DND-41 (cell line): ENCODE measurements at regions not wholly inside any gene's neighbourhood (a gene's known extent, or its start where the extent isn't known, plus 50 kb on each side); places are given as distances from the start of the nearest gene placed in this dataset.

Experiments
- ATAC-seq: fragments of 200-7000 bp; cut with Tn5 transposase; 3 replicates; pipeline ENCODE4 v1.9.1; 2021; ENCODE audit warnings: low read depth; ENCODE audit not compliant: insufficient read depth
- DNase-seq: peaks from one replicate; pipeline ENCODE4 v3.0.0-alpha.2; 2020
- H2AFZ ChIP-seq: 2 replicates; pipeline ENCODE4 v1.6.0; 2012; ENCODE audit warnings: low read depth, low read length
- H3K27ac ChIP-seq: 2 replicates; pipeline ENCODE4 v1.5.1; 2012; ENCODE audit warnings: low read length, inconsistent platforms
- H3K27me3 ChIP-seq: fragments of 200-600 bp; sonication (generic); 2 replicates; pipeline ENCODE4 v1.6.0; 2012; ENCODE audit warnings: low read length, mild to moderate bottlenecking, inconsistent platforms; ENCODE audit not compliant: insufficient read depth, poor library complexity
- H3K36me3 ChIP-seq: 2 replicates; pipeline ENCODE4 v1.5.1; 2012; ENCODE audit warnings: low read length, inconsistent platforms; ENCODE audit not compliant: insufficient read depth
- H3K4me1 ChIP-seq: 2 replicates; pipeline ENCODE4 v1.5.1; 2012; ENCODE audit warnings: mild to moderate bottlenecking, low read length; ENCODE audit not compliant: insufficient read depth
- H3K4me2 ChIP-seq: 2 replicates; pipeline ENCODE4 v1.6.0; 2012; ENCODE audit warnings: mild to moderate bottlenecking, moderate library complexity, low read length, inconsistent platforms; ENCODE audit not compliant: insufficient read depth
- H3K4me3 ChIP-seq, 2 experiments: fragments of 200-600 bp in 1 of 2; shearing (Covaris generic) in 1 of 2; 2 replicates each; pipeline ENCODE4 v1.5.1; 2012 to 2016; ENCODE audit warnings: inconsistent platforms in 2 of 2, low read length in 2 of 2, mild to moderate bottlenecking in 2 of 2, low read depth in 1 of 2, moderate library complexity in 1 of 2
- H3K79me2 ChIP-seq: 2 replicates; pipeline ENCODE4 v1.6.0; 2012; ENCODE audit warnings: low read length, inconsistent platforms; ENCODE audit not compliant: insufficient read depth
- H3K9ac ChIP-seq: 2 replicates; pipeline ENCODE4 v1.6.0; 2012; ENCODE audit warnings: low read depth, mild to moderate bottlenecking, inconsistent platforms, low read length, moderate library complexity
- H3K9me3 ChIP-seq: 2 replicates; pipeline ENCODE4 v1.5.1; 2012; ENCODE audit warnings: low read length, moderate library complexity, mild to moderate bottlenecking, inconsistent platforms; ENCODE audit not compliant: insufficient read depth, severe bottlenecking
- H4K20me1 ChIP-seq: 2 replicates; pipeline ENCODE4 v1.6.0; 2012; ENCODE audit warnings: low read length; ENCODE audit not compliant: insufficient read depth
- EZH2 ChIP-seq: IDR thresholded peaks from 3 replicates; pipeline ENCODE4 v1.6.1; 2012; ENCODE audit warnings: borderline replicate concordance, low read depth, mild to moderate bottlenecking, moderate library complexity, low read length, inconsistent platforms; ENCODE audit not compliant: severe bottlenecking
- TF ChIP-seq, protein P1 (sequence below): IDR thresholded peaks from 2 replicates; pipeline ENCODE4 v1.5.1; 2012; ENCODE audit warnings: borderline replicate concordance, low read length, moderate library complexity, mild to moderate bottlenecking; ENCODE audit not compliant: poor library complexity, severe bottlenecking; ENCODE audit errors: extremely low read depth

DNA sequence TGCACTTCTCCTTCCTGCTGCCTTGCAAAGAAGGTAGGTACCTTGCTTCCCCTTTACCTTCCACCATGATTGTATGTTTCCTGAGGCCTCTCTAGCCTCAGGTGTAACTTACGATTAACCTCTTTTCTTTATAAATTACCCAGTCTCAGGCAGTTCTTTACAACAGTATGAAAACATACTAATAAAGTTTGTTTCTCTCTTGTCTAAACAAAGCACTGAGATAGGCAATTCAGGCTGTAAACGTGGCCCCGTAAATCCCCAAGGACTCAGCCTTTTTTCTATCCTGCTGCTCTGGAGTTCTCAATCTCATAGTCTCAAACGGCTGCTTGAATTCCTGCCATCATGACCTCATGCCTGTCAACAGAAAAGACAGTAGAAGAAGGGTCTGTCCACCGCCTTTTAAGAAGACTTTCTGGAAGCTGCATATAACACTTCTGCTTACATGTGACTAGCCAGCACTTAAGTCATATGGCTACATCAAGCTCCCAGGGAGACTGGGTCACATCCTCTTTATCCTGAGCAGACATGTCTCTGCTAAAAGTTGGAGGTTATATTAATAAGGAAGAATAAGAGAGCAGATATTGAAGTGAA, 257.8 kb downstream of the EBLN2 start:
- DNase-seq (no peak), ATAC-seq (no peak)
- no peaks in the 10 kb centered on the region for H3K36me3 ChIP-seq
- H3K9me3 ChIP-seq, result peaks cover 2% of the 10 kb centered on the region
- no peaks in the 10 kb centered on the region for H3K4me1 ChIP-seq
- no peak overlapping the region for H3K27ac ChIP-seq
- no peak overlapping the region for H2AFZ ChIP-seq
- H3K79me2 ChIP-seq, result no peaks in the 10 kb centered on the region
- no peak overlapping the region for H3K4me3 ChIP-seq
- H3K9ac ChIP-seq, result no peak overlapping the region
- no peak for TF ChIP-seq EZH2
- TF ChIP-seq, protein P1, sequence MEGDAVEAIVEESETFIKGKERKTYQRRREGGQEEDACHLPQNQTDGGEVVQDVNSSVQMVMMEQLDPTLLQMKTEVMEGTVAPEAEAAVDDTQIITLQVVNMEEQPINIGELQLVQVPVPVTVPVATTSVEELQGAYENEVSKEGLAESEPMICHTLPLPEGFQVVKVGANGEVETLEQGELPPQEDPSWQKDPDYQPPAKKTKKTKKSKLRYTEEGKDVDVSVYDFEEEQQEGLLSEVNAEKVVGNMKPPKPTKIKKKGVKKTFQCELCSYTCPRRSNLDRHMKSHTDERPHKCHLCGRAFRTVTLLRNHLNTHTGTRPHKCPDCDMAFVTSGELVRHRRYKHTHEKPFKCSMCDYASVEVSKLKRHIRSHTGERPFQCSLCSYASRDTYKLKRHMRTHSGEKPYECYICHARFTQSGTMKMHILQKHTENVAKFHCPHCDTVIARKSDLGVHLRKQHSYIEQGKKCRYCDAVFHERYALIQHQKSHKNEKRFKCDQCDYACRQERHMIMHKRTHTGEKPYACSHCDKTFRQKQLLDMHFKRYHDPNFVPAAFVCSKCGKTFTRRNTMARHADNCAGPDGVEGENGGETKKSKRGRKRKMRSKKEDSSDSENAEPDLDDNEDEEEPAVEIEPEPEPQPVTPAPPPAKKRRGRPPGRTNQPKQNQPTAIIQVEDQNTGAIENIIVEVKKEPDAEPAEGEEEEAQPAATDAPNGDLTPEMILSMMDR, result no peak
- H3K27me3 ChIP-seq, result peaks cover 6% of the 10 kb centered on the region
- no peaks in the 10 kb centered on the region for H4K20me1 ChIP-seq
- no peak overlapping the region for H3K4me2 ChIP-seq

DNA sequence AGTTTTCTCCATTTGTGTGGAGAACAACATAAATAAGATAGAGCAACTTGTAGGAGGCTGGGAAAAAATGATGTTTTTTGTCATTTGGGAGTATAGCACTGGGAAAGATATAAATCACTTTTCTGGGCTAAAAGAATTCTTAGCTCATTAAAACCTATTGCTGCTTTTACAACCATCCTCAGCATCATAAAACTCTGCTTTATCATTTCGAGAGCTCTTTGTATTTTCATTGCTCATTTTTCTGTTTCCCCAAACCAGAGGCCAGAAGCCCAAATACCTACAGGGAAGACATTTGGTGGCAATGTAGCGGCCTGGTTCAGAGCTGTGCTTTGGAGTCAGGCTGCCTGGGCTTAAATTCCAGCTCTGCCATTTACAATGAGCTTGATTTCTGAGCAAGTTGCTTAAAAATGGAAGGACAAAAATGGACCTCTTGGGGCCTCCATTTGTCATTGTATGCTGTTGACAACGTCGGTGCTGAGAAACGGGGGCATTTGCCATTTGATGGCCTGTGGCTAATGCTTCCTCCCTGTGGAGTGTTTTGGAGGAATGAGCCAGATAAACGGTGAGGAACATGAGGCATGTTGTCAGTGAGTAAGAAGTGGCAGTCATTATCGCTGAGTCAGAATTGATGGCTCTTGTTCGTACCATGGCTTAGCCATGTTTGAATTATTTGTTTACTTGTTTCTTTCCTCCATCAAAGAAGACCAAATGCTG, 260.0 kb downstream of the EBLN2 start:
- no peaks in the 10 kb centered on the region for H3K36me3 ChIP-seq
- no peak overlapping the region for H3K9ac ChIP-seq
- no peak for DNase-seq
- no peak overlapping the region for H3K4me2 ChIP-seq
- no peak overlapping the region for H2AFZ ChIP-seq
- H3K9me3 ChIP-seq, result peaks cover 2% of the 10 kb centered on the region
- peaks cover 3% of the 10 kb centered on the region for H3K27me3 ChIP-seq
- TF ChIP-seq EZH2, result no peak
- TF ChIP-seq, protein P1, result no peak
- H3K4me1 ChIP-seq, result no peaks in the 10 kb centered on the region
- H3K27ac ChIP-seq, result no peak overlapping the region
- H4K20me1 ChIP-seq, result no peaks in the 10 kb centered on the region
- no peak overlapping the region for H3K4me3 ChIP-seq
- ATAC-seq, result no peak
- H3K79me2 ChIP-seq, result no peaks in the 10 kb centered on the region

DNA sequence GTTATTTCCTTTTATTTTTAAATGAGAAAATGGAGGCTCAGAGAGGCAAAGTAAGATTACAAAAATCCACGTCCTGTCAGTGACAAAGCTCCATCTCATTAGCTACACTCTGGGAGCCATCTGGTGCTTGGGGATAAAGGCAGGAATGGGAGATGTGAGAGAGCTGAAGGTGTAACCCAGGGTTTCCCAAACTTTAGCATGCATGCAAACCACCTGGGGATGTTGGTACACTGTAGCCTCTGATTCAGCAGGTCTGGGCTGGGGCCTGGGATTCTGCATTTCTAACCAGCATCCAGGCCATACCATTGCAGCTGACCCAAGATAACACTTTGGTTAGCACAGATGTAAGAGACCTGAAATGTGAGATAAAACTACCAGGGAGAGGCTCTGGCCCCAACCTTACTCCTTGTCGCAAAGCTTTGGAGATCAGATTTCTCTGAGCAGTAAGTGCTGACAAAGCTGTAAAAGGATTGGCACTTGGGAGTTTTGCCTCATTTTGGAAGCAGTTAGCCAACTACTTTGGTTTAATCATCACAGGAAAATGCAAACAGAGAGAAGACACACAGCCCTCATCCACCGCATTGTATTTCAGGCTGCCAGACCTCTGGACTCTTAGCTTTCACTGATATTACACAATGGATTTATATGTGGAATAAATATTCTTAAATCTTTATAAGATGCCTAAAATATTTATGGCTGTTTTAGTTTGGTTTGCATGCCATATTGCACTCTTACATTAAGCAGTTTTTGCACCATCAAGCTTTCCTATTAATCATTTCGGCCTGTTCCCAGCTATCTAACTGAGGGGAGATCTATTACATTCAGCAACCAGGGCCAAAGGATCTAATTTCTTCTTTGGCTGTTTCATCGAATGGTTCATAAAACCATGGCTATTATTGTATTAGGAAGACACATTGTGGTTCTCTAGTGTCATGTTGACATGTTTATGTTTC, 263.0 kb downstream of the EBLN2 start:
- no peak for TF ChIP-seq EZH2
- TF ChIP-seq, protein P1, result no peak
- no peaks in the 10 kb centered on the region for H4K20me1 ChIP-seq
- no peak overlapping the region for H3K27ac ChIP-seq
- ATAC-seq (no peak), DNase-seq (no peak)
- peaks cover 2% of the 10 kb centered on the region for H3K9me3 ChIP-seq
- no peaks in the 10 kb centered on the region for H3K36me3 ChIP-seq
- no peak overlapping the region for H3K9ac ChIP-seq
- no peak overlapping the region for H3K4me2 ChIP-seq
- no peaks in the 10 kb centered on the region for H3K27me3 ChIP-seq
- H3K4me3 ChIP-seq, result no peak overlapping the region
- no peak overlapping the region for H2AFZ ChIP-seq
- H3K4me1 ChIP-seq, result no peaks in the 10 kb centered on the region
- no peaks in the 10 kb centered on the region for H3K79me2 ChIP-seq
